ENCODE measurements at regions not wholly inside any gene's neighbourhood (a gene's known extent, or its start where the extent isn't known, plus 50 kb on each side); places are given as distances from the start of the nearest gene placed in this dataset.

GRCh38 chr7:125125315-125125714, 195.7 kb upstream of the POT1 start:
- DNase-seq (ENCODE audit: low read depth), result no peak

- no peak for DNase-seq (ENCODE audit: low read depth)
Observed at GRCh38 chr7:125122173-125122572, 192.5 kb upstream of the POT1 start.

- DNase-seq (ENCODE audit: low read depth), result no peak
Observed at GRCh38 chr7:125119559-125120115, 190.0 kb upstream of the POT1 start.

- DNase-seq (ENCODE audit: low read depth), result peak; percentile 10
Observed at GRCh38 chr7:125118444-125118843, 188.8 kb upstream of the POT1 start.

- DNase-seq (ENCODE audit: low read depth), result peak; percentile 47
Observed at GRCh38 chr7:125112850-125113249, 183.2 kb upstream of the POT1 start.

GRCh38 chr7:125099519-125099918, 169.9 kb upstream of the POT1 start:
- DNase-seq (ENCODE audit: low read depth), result no peak

GRCh38 chr7:125098377-125098970, 168.8 kb upstream of the POT1 start:
- DNase-seq (ENCODE audit: low read depth), result no peak

- DNase-seq (ENCODE audit: low read depth), result no peak
Observed at GRCh38 chr7:125090596-125090995, 161.0 kb upstream of the POT1 start.

- no peak for DNase-seq (ENCODE audit: low read depth)
Observed at GRCh38 chr7:125089171-125089570, 159.5 kb upstream of the POT1 start.

- no peak for DNase-seq (ENCODE audit: low read depth)
Observed at GRCh38 chr7:125088555-125088954, 158.9 kb upstream of the POT1 start.

- DNase-seq (ENCODE audit: low read depth), result no peak
Observed at GRCh38 chr7:125085084-125085483, 155.5 kb upstream of the POT1 start.

- no peak for DNase-seq (ENCODE audit: low read depth)
Observed at GRCh38 chr7:125084196-125084595, 154.6 kb upstream of the POT1 start.

GRCh38 chr7:125074141-125074540, 144.5 kb upstream of the POT1 start:
- no peak for DNase-seq (ENCODE audit: low read depth)

- DNase-seq (ENCODE audit: low read depth), result no peak
Observed at GRCh38 chr7:125065546-125065945, 135.9 kb upstream of the POT1 start.

- no peak for DNase-seq (ENCODE audit: low read depth)
Observed at GRCh38 chr7:125065001-125065400, 135.4 kb upstream of the POT1 start.

GRCh38 chr7:125061776-125062397, 132.3 kb upstream of the POT1 start:
- DNase-seq (ENCODE audit: low read depth), result peak; percentile 77

- peak; percentile 13 for DNase-seq (ENCODE audit: low read depth)
Observed at GRCh38 chr7:125061083-125061745, 131.6 kb upstream of the POT1 start.

GRCh38 chr7:125059861-125060456, 130.3 kb upstream of the POT1 start:
- DNase-seq (ENCODE audit: low read depth), result peak; percentile 9

- DNase-seq (ENCODE audit: low read depth), result no peak
Observed at GRCh38 chr7:125057963-125058362, 128.3 kb upstream of the POT1 start.

- no peak for DNase-seq (ENCODE audit: low read depth)
Observed at GRCh38 chr7:125055376-125055775, 125.8 kb upstream of the POT1 start.

- no peak for DNase-seq (ENCODE audit: low read depth)
Observed at GRCh38 chr7:125046767-125047166, 117.1 kb upstream of the POT1 start.

- DNase-seq (ENCODE audit: low read depth), result no peak
Observed at GRCh38 chr7:125033506-125033905, 103.9 kb upstream of the POT1 start.

GRCh38 chr7:125032943-125033342, 103.3 kb upstream of the POT1 start:
- DNase-seq (ENCODE audit: low read depth), result no peak
